ENCODE measurements at regions not wholly inside any gene's neighbourhood (a gene's known extent, or its start where the extent isn't known, plus 50 kb on each side); places are given as distances from the start of the nearest gene placed in this dataset.

- ChIA-PET RAD21 (ENCODE audit: unreplicated experiment) (interaction anchor here (1.9 kb wide), 1 partner anchor 63 kb away, joined by 16 read pairs; no protein-coding TSS in a partner anchor), POLR2A (interaction anchor here (0.5 to 2.0 kb wide), 3 partner anchors 7 to 58 kb away, joined by 5 to 7 read pairs (median 5); no protein-coding TSS in a partner anchor), SMC1A (ENCODE audit: uncharacterized antibody, unreplicated experiment) (interaction anchor here (0.6 to 4.5 kb wide), 7 partner anchors 9 to 107 kb away, joined by 3 to 33 read pairs (median 3); no protein-coding TSS in a partner anchor), CTCF (interaction anchor here (0.7 to 1.3 kb wide), 4 partner anchors 62 to 123 kb away, joined by 3 read pairs; no protein-coding TSS in a partner anchor)
- Histone ChIP-seq H3K79me2 (ENCODE audit: control insufficient read depth, insufficient read depth, low read length) (no peaks in the 10 kb centered on the region), H3K9ac (ENCODE audit: control insufficient read depth, insufficient read depth, low read length) (no peak overlapping the region), H3K27me3 (replicated peaks in 1 of 2; ENCODE audit: control insufficient read depth in 2 of 2, insufficient read depth in 2 of 2, low read length in 1 of 2) (no peaks in the 10 kb centered on the region), H3K36me3 (ENCODE audit: control insufficient read depth in 2 of 2, insufficient read depth in 2 of 2, low read length in 1 of 2) (no peaks in the 10 kb centered on the region), H3K27ac (ENCODE audit: control insufficient read depth, insufficient read depth) (no peak overlapping the region), H3K4me2 (ENCODE audit: control insufficient read depth, insufficient read depth) (no peak overlapping the region), H3K4me1 (ENCODE audit: control insufficient read depth, insufficient read depth, low read length) (peaks cover 15% of the 10 kb centered on the region), H3K4me3 (no peak overlapping the region), H4K20me1 (ENCODE audit: control insufficient read depth, insufficient read depth) (no peaks in the 10 kb centered on the region), H2AFZ (ENCODE audit: control insufficient read depth, low read depth, low read length) (no peak overlapping the region), H3K9me3 (replicated peaks; ENCODE audit: control insufficient read depth, insufficient read depth, low read length) (no peaks in the 10 kb centered on the region; the same call in 1 of the 3 replicates)
- in situ Hi-C loops (cut with MboI) (no loop called here), intact Hi-C loops (cut with micrococcal nuclease; ENCODE audit: unreplicated experiment) (no loop called here)
- FAIRE-seq (no peak), DNase-seq (ENCODE audit: low read depth, low spot score) (no peak), ATAC-seq (no peak)
- no TSS peak for BruUV-seq (replicated peaks)
- WGBS (ENCODE audit: insufficient coverage, insufficient replicate concordance, low lambda C conversion rate, missing lambda C conversion rate) = 0% methylated on average over 1 of the region's 1 CpG
- TF ChIP-seq HDAC6 (IDR thresholded peaks at IDR 0.05; ENCODE audit: unreplicated experiment) = no peak
- no peak for TF ChIP-seq NR2F1 (conservative IDR thresholded peaks at IDR 0.05)
- TF ChIP-seq E2F8 (IDR thresholded peaks at IDR 0.05; ENCODE audit: low read depth, partially characterized antibody) = no peak
- no peak for TF ChIP-seq PAX5 (IDR thresholded peaks at IDR 0.05; ENCODE audit: borderline replicate concordance, low read depth, low read length)
- TF ChIP-seq LARP7 (IDR thresholded peaks at IDR 0.05) = no peak
- TF ChIP-seq, protein P1, sequence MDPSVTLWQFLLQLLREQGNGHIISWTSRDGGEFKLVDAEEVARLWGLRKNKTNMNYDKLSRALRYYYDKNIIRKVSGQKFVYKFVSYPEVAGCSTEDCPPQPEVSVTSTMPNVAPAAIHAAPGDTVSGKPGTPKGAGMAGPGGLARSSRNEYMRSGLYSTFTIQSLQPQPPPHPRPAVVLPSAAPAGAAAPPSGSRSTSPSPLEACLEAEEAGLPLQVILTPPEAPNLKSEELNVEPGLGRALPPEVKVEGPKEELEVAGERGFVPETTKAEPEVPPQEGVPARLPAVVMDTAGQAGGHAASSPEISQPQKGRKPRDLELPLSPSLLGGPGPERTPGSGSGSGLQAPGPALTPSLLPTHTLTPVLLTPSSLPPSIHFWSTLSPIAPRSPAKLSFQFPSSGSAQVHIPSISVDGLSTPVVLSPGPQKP (IDR thresholded peaks at IDR 0.05; ENCODE audit: low read depth, low read length) = no peak
- TF ChIP-seq JUNB (IDR thresholded peaks at IDR 0.05) = no peak
- TF ChIP-seq RAD51 (IDR thresholded peaks at IDR 0.05) = no peak
- TF ChIP-seq POLR2AphosphoS5 (IDR thresholded peaks at IDR 0.05; ENCODE audit: low read length) = no peak
- no peak for TF ChIP-seq IRF4 (IDR thresholded peaks at IDR 0.05; ENCODE audit: low read depth, low read length)
- TF ChIP-seq CREB1 (IDR thresholded peaks at IDR 0.05; ENCODE audit: low read depth) = no peak
- TF ChIP-seq IKZF1 (conservative IDR thresholded peaks at IDR 0.05) = no peak
- no peak for TF ChIP-seq RELB (IDR thresholded peaks at IDR 0.05; ENCODE audit: low read depth)
- TF ChIP-seq STAT1 (conservative IDR thresholded peaks at IDR 0.05) = no peak
- TF ChIP-seq BRCA1 (IDR thresholded peaks at IDR 0.05; ENCODE audit: low read depth, low read length) = no peak
- no peak for TF ChIP-seq TAF1 (IDR thresholded peaks at IDR 0.05; ENCODE audit: borderline replicate concordance, low read depth, low read length)
Observed at GRCh38 chr7:41818765-41819398, 116.0 kb upstream of the INHBA start.
